H1 (cell line): ENCODE measurements at regions not wholly inside any gene's neighbourhood (a gene's known extent, or its start where the extent isn't known, plus 50 kb on each side); places are given as distances from the start of the nearest gene placed in this dataset.

Source experiments
- CTCF ChIA-PET: fragments of 300-600 bp; sonication (Branson Sonifier 250); formaldehyde crosslinking; loops from one replicate; lab custom pipeline; 2021; ENCODE audit not compliant: partially characterized antibody; lab: Charles Lee
- POLR2A ChIA-PET: fragments of 300-600 bp; sonication (Branson Sonifier 250); formaldehyde crosslinking; loops from one replicate; lab custom pipeline; 2021; ENCODE audit warnings: inconsistent platforms; ENCODE audit not compliant: partially characterized antibody; lab: Charles Lee
- DNase-seq, 2 experiments: peaks; one replicate each; pipeline versions ENCODE4 v3.0.0 to v3.0.0-alpha.2; 2010 to 2022; ENCODE audit warnings: low spot score in 2 of 2, low read depth in 1 of 2, mixed read lengths in 1 of 2
- FAIRE-seq: peaks from 2 replicates; lab custom pipeline; 2011; peaks lifted over from hg19 to GRCh38; lab: Jason Lieb, UNC
- H2AFZ ChIP-seq: 2 replicates; pipeline ENCODE4 v1.8.1; 2012; ENCODE audit warnings: low read length, inconsistent platforms
- H2AK5ac ChIP-seq: 2 replicates; pipeline ENCODE4 v1.6.1; 2013; ENCODE audit warnings: low read depth, low read length
- H2BK120ac ChIP-seq: replicated peaks from 2 replicates; pipeline ENCODE3; 2013; ENCODE audit warnings: low read depth, low read length, inconsistent platforms
- H2BK12ac ChIP-seq: 2 replicates; pipeline ENCODE4 v1.6.1; 2013; ENCODE audit warnings: low read depth, low read length
- H2BK15ac ChIP-seq: 2 replicates; pipeline ENCODE4 v1.6.1; 2013; ENCODE audit warnings: low read length
- H2BK20ac ChIP-seq: 2 replicates; pipeline ENCODE4 v1.6.1; 2013; ENCODE audit warnings: low read length
- H2BK5ac ChIP-seq: 2 replicates; pipeline ENCODE4 v1.6.1; 2013; ENCODE audit warnings: low read depth, low read length
- H3K14ac ChIP-seq: 2 replicates; pipeline ENCODE4 v1.6.1; 2013; ENCODE audit warnings: inconsistent platforms; ENCODE audit not compliant: insufficient read length
- H3K18ac ChIP-seq: 2 replicates; pipeline ENCODE4 v1.6.1; 2013; ENCODE audit warnings: low read length; ENCODE audit errors: extremely low read depth
- H3K23ac ChIP-seq: 2 replicates; pipeline ENCODE4 v1.6.1; 2013; ENCODE audit warnings: inconsistent platforms; ENCODE audit not compliant: insufficient read length
- H3K23me2 ChIP-seq: 2 replicates; pipeline ENCODE4 v1.6.1; 2013; ENCODE audit warnings: low read depth, low read length
- H3K27ac ChIP-seq: 2 replicates; pipeline ENCODE4 v1.6.1; 2011; ENCODE audit warnings: low read depth, low read length, inconsistent platforms
- H3K27me3 ChIP-seq, 4 experiments: replicated peaks in 1 of 4; 1 replicate in 1 of 4; 2 replicates in 3 of 4; pipeline versions ENCODE4 v1.6.1 to v1.8.1; 2011 to 2013; ENCODE audit warnings: low read length in 3 of 4, mild to moderate bottlenecking in 3 of 4, inconsistent platforms in 2 of 4, mixed read lengths in 2 of 4, moderate library complexity in 1 of 4; ENCODE audit not compliant: control insufficient read depth in 3 of 4, insufficient read depth in 3 of 4; ENCODE audit errors: extremely low read depth in 1 of 4
- H3K36me3 ChIP-seq, 4 experiments: 2 replicates each; pipeline versions ENCODE4 v1.6.1 to v1.8.1; 2011 to 2013; ENCODE audit warnings: mild to moderate bottlenecking in 4 of 4, low read length in 3 of 4, moderate library complexity in 2 of 4, control low read depth in 1 of 4, inconsistent platforms in 1 of 4; ENCODE audit not compliant: insufficient read depth in 4 of 4, control insufficient read depth in 2 of 4
- H3K4ac ChIP-seq: replicated peaks from 2 replicates; pipeline ENCODE3; 2013; ENCODE audit warnings: low read length, low read depth, mixed read lengths, inconsistent platforms; ENCODE audit not compliant: insufficient read length
- H3K4me1 ChIP-seq, 4 experiments: replicated peaks in 1 of 4; 1 replicate in 1 of 4; 2 replicates in 3 of 4; pipeline versions ENCODE4 v1.6.1 to v1.8.1; 2011 to 2013; ENCODE audit warnings: low read length in 3 of 4, inconsistent platforms in 2 of 4, mixed read lengths in 1 of 4; ENCODE audit not compliant: insufficient read depth in 4 of 4, control insufficient read depth in 3 of 4
- H3K4me2 ChIP-seq, 2 experiments: 2 replicates each; pipeline versions ENCODE4 v1.6.1 to v1.8.1; 2011 to 2013; ENCODE audit warnings: low read depth in 2 of 2, low read length in 2 of 2, control low read depth in 1 of 2, inconsistent platforms in 1 of 2, mild to moderate bottlenecking in 1 of 2; ENCODE audit not compliant: insufficient read depth in 1 of 2
- H3K4me3 ChIP-seq, 4 experiments: fragments of 200-600, 300-600 bp in 1 of 4; sonication (generic), shearing (Covaris generic), sonication (Bioruptor Twin) in 1 of 4; 2 replicates each; pipeline versions ENCODE4 v1.5.1 to v1.8.1; 2011 to 2016; ENCODE audit warnings: low read length in 4 of 4, low read depth in 3 of 4, control low read depth in 2 of 4, inconsistent platforms in 2 of 4, mild to moderate bottlenecking in 2 of 4, mixed read lengths in 1 of 4, moderate library complexity in 1 of 4; ENCODE audit not compliant: insufficient read depth in 2 of 4; ENCODE audit errors: extremely low read depth in 1 of 4
- H3K56ac ChIP-seq: replicated peaks from 2 replicates; pipeline ENCODE3; 2013; ENCODE audit warnings: low read depth, mild to moderate bottlenecking, mixed read lengths, low read length, inconsistent platforms; ENCODE audit not compliant: insufficient read length
- H3K79me1 ChIP-seq: 2 replicates; pipeline ENCODE4 v1.6.1; 2013; ENCODE audit warnings: low read depth, low read length, control low read depth
- H3K79me2 ChIP-seq, 2 experiments: 2 replicates each; pipeline versions ENCODE4 v1.6.1 to v1.8.1; 2012 to 2013; ENCODE audit warnings: low read length in 2 of 2, mild to moderate bottlenecking in 2 of 2, inconsistent platforms in 1 of 2; ENCODE audit not compliant: insufficient read depth in 2 of 2, control insufficient read depth in 1 of 2
- H3K9ac ChIP-seq, 4 experiments: replicated peaks in 1 of 4; 1 replicate in 1 of 4; 2 replicates in 3 of 4; pipeline versions ENCODE4 v1.6.1 to v1.8.1; 2011 to 2013; ENCODE audit warnings: low read depth in 3 of 4, low read length in 3 of 4, control low read depth in 2 of 4, mild to moderate bottlenecking in 2 of 4, moderate library complexity in 2 of 4, inconsistent platforms in 1 of 4; ENCODE audit errors: extremely low read depth in 1 of 4
- H3K9me3 ChIP-seq, 2 experiments: 2 replicates each; pipeline versions ENCODE4 v1.6.1 to v1.8.1; 2012 to 2013; ENCODE audit warnings: mild to moderate bottlenecking in 2 of 2, moderate library complexity in 2 of 2, control low read depth in 1 of 2, inconsistent platforms in 1 of 2, low read depth in 1 of 2, low read length in 1 of 2, mixed read lengths in 1 of 2; ENCODE audit not compliant: insufficient read depth in 2 of 2
- H4K20me1 ChIP-seq, 2 experiments: replicated peaks in 1 of 2; 2 replicates each; pipeline versions ENCODE3 to v1.8.1; 2011 to 2013; ENCODE audit warnings: inconsistent platforms in 2 of 2, low read length in 2 of 2, mild to moderate bottlenecking in 1 of 2; ENCODE audit not compliant: insufficient read depth in 2 of 2, control insufficient read depth in 1 of 2
- H4K5ac ChIP-seq: 2 replicates; pipeline ENCODE4 v1.6.1; 2013; ENCODE audit warnings: low read length, low read depth, mixed read lengths, inconsistent platforms; ENCODE audit not compliant: insufficient read length
- H4K8ac ChIP-seq: 2 replicates; pipeline ENCODE4 v1.8.0; 2013; ENCODE audit warnings: mild to moderate bottlenecking, moderate library complexity, low read length, inconsistent platforms; ENCODE audit not compliant: insufficient read depth; ENCODE audit errors: extremely low read depth
- H4K91ac ChIP-seq: replicated peaks from 2 replicates; pipeline ENCODE3; 2013; ENCODE audit warnings: low read length, mixed read lengths, inconsistent platforms; ENCODE audit not compliant: insufficient read length
- ASH2L ChIP-seq: fragments of 200-600, 300-600 bp; sonication (generic); IDR thresholded peaks from one replicate; pipeline ENCODE4 v1.7.1; 2017; ENCODE audit warnings: low read length
- BCL11A ChIP-seq, 2 experiments: IDR thresholded peaks; one replicate each; pipeline ENCODE4 v1.6.1; 2011; ENCODE audit warnings: low read depth in 2 of 2, low read length in 2 of 2, mild to moderate bottlenecking in 2 of 2
- CREB1 ChIP-seq: IDR thresholded peaks from 2 replicates; pipeline ENCODE4 v1.6.1; 2012; ENCODE audit warnings: inconsistent platforms
- HDAC6 ChIP-seq: IDR thresholded peaks from one replicate; pipeline ENCODE4 v1.7.1; 2012; ENCODE audit warnings: low read depth, mild to moderate bottlenecking, inconsistent platforms, low read length, moderate library complexity
- MAX ChIP-seq: IDR thresholded peaks from 2 replicates; pipeline ENCODE4 v1.6.1; 2012; ENCODE audit warnings: inconsistent platforms
- NRF1 ChIP-seq: IDR thresholded peaks from 2 replicates; pipeline ENCODE4 v1.6.1; 2011; ENCODE audit warnings: mild to moderate bottlenecking, low read depth, low read length, improper control_type of control experiment
- SIRT6 ChIP-seq: IDR thresholded peaks from one replicate; pipeline ENCODE4 v1.7.1; 2012; ENCODE audit warnings: low read length, inconsistent platforms
- SIX5 ChIP-seq: IDR thresholded peaks from 2 replicates; pipeline ENCODE4 v1.6.1; 2011; ENCODE audit warnings: mild to moderate bottlenecking, low read depth, low read length
- SP2 ChIP-seq: IDR thresholded peaks from 2 replicates; pipeline ENCODE4 v1.6.1; 2012; ENCODE audit warnings: mild to moderate bottlenecking, low read length, inconsistent platforms
- TCF12 ChIP-seq: IDR thresholded peaks from 2 replicates; pipeline ENCODE4 v1.6.1; 2011; ENCODE audit warnings: low read depth, mild to moderate bottlenecking, low read length
- YY1 ChIP-seq: IDR thresholded peaks from 2 replicates; pipeline ENCODE4 v1.6.1; 2011; ENCODE audit warnings: low read depth, mild to moderate bottlenecking, low read length
- WGBS, 2 experiments: shearing (Covaris generic) in 1 of 2; methylation state at CpG; one replicate each; pipeline versions ENCODE4 v1.1.6 to v1.1.7; 2013 to 2015; ENCODE audit warnings: low lambda C conversion rate in 2 of 2, mixed read lengths in 2 of 2, inconsistent platforms in 1 of 2, low coverage in 1 of 2, missing lambda C conversion rate in 1 of 2; ENCODE audit not compliant: insufficient replicate concordance in 2 of 2, insufficient coverage in 1 of 2, insufficient read length in 1 of 2; ENCODE audit errors: extremely low coverage in 1 of 2, missing lambda C conversion rate in 1 of 2; 5-methylcytosine and 5-hydroxymethylcytosine counted together
- TF ChIP-seq, protein P1 (sequence below), 3 experiments: IDR thresholded peaks; 1 replicate in 2 of 3; 2 replicates in 1 of 3; pipeline versions ENCODE4 v1.5.1 to v1.6.1; 2011; ENCODE audit warnings: low read length in 3 of 3, mild to moderate bottlenecking in 3 of 3, inconsistent platforms in 2 of 3, low read depth in 1 of 3, moderate library complexity in 1 of 3; ENCODE audit not compliant: insufficient read depth in 1 of 3; ENCODE audit errors: control extremely low read depth in 1 of 3

DNA sequence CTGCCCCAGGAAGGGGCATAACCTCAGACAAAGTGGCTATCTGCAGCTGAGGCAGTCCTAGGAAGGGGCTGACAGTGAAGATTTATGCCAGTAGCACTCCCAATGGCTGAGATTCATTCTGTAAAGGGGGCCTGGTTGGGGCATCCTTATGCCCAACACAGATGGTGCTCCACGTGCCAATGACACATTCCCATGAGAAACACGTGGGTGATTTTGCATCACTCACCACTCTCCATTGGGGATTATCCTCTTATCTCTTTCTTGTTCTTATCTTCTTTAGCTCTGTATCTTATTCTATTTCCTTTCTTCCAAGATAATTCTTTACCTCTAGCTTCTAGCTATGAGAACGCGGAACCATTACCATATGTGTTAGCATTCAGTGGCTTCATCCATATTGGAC, 194.0 kb upstream of the TUT7 start:
- Histone ChIP-seq H2BK12ac (no peak overlapping the region), H3K56ac (no peak overlapping the region), H3K79me1 (no peaks in the 10 kb centered on the region), H2AK5ac (no peak overlapping the region), H3K18ac (no peak overlapping the region), H2BK20ac (peak overlapping the region; percentile 40; the same call in 1 of the 2 replicates), H3K9me3 (no peaks in the 10 kb centered on the region), H3K23me2 (no peaks in the 10 kb centered on the region), H3K27me3 (no peaks in the 10 kb centered on the region), H2AFZ (no peak overlapping the region), H4K91ac (no peak overlapping the region), H3K9ac (no peak overlapping the region), H4K8ac (no peak overlapping the region), H4K5ac (no peak overlapping the region), H3K4me1 (peaks cover 0 to 14% (median 11%) of the 10 kb centered on the region in 4 experiments; a peak in 4 of 7 replicates), H3K36me3 (no peaks in the 10 kb centered on the region), H3K4ac (no peak overlapping the region), H3K27ac (no peak overlapping the region), H3K4me3 (no peak overlapping the region), H4K20me1 (no peaks in the 10 kb centered on the region), H3K23ac (no peak overlapping the region), H2BK120ac (no peak overlapping the region), H2BK5ac (no peak overlapping the region)
- ChIA-PET POLR2A (no interaction called here), CTCF (no interaction called here)
- no peak for DNase-seq
- 96% methylated on average over 4 of the region's 4 CpGs; no CpG with 5 or more reads in 1 of the 2 experiments for WGBS, 2 experiments
- TF ChIP-seq CREB1, result no peak
- TF ChIP-seq HDAC6, result no peak
- no peak for TF ChIP-seq BCL11A (IDR thresholded peaks at IDR 0.05; ENCODE audit: low read depth in 2 of 2, low read length in 2 of 2)
- TF ChIP-seq TCF12, result no peak
- TF ChIP-seq SIX5, result no peak
- no peak for TF ChIP-seq YY1
- TF ChIP-seq ASH2L, result no peak
- TF ChIP-seq SIRT6, result no peak
- TF ChIP-seq NRF1, result no peak
- TF ChIP-seq, protein P1, sequence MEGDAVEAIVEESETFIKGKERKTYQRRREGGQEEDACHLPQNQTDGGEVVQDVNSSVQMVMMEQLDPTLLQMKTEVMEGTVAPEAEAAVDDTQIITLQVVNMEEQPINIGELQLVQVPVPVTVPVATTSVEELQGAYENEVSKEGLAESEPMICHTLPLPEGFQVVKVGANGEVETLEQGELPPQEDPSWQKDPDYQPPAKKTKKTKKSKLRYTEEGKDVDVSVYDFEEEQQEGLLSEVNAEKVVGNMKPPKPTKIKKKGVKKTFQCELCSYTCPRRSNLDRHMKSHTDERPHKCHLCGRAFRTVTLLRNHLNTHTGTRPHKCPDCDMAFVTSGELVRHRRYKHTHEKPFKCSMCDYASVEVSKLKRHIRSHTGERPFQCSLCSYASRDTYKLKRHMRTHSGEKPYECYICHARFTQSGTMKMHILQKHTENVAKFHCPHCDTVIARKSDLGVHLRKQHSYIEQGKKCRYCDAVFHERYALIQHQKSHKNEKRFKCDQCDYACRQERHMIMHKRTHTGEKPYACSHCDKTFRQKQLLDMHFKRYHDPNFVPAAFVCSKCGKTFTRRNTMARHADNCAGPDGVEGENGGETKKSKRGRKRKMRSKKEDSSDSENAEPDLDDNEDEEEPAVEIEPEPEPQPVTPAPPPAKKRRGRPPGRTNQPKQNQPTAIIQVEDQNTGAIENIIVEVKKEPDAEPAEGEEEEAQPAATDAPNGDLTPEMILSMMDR (IDR thresholded peaks at IDR 0.05; ENCODE audit: control extremely low read depth in 1 of 3, insufficient read depth in 1 of 3, low read depth in 1 of 3, low read length in 3 of 3), result no peak
- TF ChIP-seq SP2, result no peak
- no peak for TF ChIP-seq MAX
- TF ChIP-seq, all 59 proteins: peak for 0
- FAIRE-seq, result no peak
- Histone ChIP-seq H3K79me2 (no peaks in the 10 kb centered on the region), H3K4me2 (no peak overlapping the region), H3K14ac (no peak overlapping the region), H2BK15ac (no peak overlapping the region)
